NB4 (cell line): ENCODE measurements at regions not wholly inside any gene's neighbourhood (a gene's known extent, or its start where the extent isn't known, plus 50 kb on each side); places are given as distances from the start of the nearest gene placed in this dataset.
"Not testable (repeated sequence)": the region's sequence is repeated elsewhere in the genome, so short reads cannot be mapped to it uniquely, and the experiment has no call there.

Experiments used
- DNase-seq: peaks from one replicate; pipeline ENCODE4 v3.0.0; 2010; ENCODE audit warnings: low read depth
- H3K4me3 ChIP-seq: one replicate; pipeline ENCODE4 v1.5.1; 2011; ENCODE audit warnings: mild to moderate bottlenecking, low read depth, low read length, moderate library complexity
- CTCF ChIP-seq: IDR thresholded peaks from one replicate; pipeline ENCODE4 v1.5.1; 2012; ENCODE audit warnings: low read depth, low read length
- MAX ChIP-seq: IDR thresholded peaks from 2 replicates; pipeline ENCODE4 v1.6.1; 2011; ENCODE audit warnings: low read depth, low read length
- MYC ChIP-seq: IDR thresholded peaks from 2 replicates; pipeline ENCODE4 v1.6.1; 2011; ENCODE audit warnings: low read depth, low read length
- POLR2A ChIP-seq: IDR thresholded peaks from 2 replicates; pipeline ENCODE4 v1.6.1; 2011; ENCODE audit warnings: mild to moderate bottlenecking; ENCODE audit not compliant: insufficient read length; ENCODE audit errors: extremely low read depth

GRCh38 chr2:225244933-225245332 is 154.6 kb upstream of the NYAP2 start:
- H3K4me3 ChIP-seq = no peak overlapping the region
- DNase-seq = no peak
- TF ChIP-seq CTCF (no peak), MAX (no peak), POLR2A (no peak), MYC (no peak)

DNA sequence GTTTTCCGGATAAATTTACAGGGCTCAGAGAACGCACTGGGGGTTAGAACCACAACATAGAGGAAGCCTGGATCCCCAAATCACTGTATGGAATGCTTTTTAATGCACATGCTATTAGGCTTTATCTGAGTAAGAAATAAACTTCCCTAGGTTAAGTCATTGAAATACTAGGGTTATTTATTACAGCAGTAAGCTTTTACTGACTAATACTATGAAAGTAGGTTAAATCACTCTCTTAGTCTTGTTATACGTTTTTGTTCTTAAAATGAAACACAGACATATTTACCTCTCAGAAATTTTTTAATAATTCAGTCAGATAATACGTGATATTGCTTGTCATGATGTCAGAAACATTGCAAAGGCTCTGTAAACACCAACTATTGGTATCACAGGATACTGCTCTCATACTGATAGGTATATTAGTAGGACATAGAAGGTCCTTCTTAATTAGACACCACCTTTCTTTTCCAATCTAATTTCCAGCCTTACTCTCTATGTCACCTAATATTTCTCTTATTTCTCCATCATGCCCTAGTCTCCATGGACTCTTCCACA is 162.7 kb upstream of the NYAP2 start:
- H3K4me3 ChIP-seq = no peak overlapping the region
- DNase-seq = no peak
- TF ChIP-seq MAX = no peak
- TF ChIP-seq POLR2A = no peak
- TF ChIP-seq CTCF = no peak
- TF ChIP-seq MYC = no peak

DNA sequence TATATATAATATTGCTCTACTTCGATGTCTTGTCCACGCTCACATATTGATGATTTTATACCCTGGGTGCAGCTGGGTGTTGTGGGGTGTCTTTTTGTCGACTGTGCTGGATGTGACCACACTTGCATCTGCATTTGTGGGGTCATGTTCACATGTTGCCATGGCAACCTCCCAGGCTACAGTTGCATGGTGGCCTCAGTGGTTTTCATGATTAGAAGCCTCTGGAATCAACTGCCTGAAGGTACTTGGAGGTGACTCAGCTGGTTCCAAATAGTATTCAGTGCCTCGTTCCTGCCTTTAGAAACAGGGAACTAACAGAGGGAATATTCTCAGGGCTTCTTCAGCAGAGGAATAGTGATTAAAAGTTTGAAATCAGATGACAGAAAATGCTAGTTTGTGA is 166.3 kb upstream of the NYAP2 start:
- no peak for DNase-seq
- no peak overlapping the region for H3K4me3 ChIP-seq
- no peak for TF ChIP-seq MYC

DNA sequence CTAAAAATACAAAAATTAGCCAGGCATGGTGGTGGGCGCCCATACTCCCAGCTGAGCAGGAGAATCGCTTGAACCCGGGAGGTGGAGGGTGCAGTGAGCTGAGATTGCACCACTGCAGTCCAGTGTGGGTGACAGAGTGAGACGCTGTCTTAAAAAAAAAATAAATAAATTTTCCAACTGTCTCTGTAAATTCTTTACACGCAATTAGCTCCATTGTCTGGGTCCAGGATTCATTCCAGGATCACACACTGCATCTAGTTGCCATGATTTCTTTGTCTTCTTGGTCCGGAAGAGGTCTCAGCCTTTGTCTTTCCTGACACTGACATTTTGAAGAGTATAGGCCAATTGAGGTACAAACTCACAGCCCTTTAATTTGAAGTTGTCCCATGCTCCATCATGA is 167.6 kb upstream of the NYAP2 start:
- H3K4me3 ChIP-seq = no peak overlapping the region
- no peak for DNase-seq
- no peak for TF ChIP-seq POLR2A
- no peak for TF ChIP-seq MYC
- no peak for TF ChIP-seq MAX
- no peak for TF ChIP-seq CTCF

- H3K4me3 ChIP-seq, DNase-seq: not testable (repeated sequence)
Measured at GRCh38 chr2:225229346-225229745, 170.2 kb upstream of the NYAP2 start.

DNA sequence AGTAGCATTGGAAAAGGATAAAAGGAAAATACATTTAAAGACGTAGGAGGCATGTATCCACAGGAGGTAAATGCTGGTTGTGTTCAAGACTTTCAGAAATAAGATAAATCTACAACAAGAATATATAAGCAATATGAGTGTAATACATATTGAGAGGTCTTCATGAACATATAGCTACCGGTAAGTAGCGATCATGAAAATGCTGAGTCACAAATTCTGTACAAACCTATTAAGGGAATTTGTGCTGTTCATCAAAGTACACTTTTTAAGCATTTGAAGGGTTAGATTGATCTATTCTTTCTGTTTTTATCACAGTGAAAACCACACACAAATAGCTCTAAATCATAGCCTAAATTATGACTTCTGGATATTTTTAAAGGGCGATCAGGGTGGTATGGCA is 173.1 kb upstream of the NYAP2 start:
- DNase-seq = no peak
- no peak overlapping the region for H3K4me3 ChIP-seq
- TF ChIP-seq MAX (no peak), CTCF (no peak)

DNA sequence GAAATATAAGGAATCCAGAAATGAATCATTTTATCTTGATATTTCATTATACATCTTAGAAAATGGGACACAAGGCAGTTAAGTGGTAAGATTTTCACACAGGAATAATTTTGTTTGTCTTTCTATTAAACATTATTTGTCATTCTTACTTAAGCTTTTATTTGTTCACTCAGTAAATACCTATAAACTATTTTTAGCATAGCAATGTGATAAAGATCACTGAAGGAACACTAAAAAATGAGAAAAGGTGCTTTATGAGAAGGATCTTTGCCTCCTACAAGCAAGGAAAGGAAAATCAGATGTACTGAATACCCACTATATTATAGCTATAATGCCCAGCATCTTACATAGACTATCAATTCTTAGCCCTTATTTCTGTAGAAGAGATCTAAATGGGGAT is 176.2 kb upstream of the NYAP2 start:
- TF ChIP-seq CTCF (no peak), MYC (no peak), POLR2A (no peak), MAX (no peak)
- no peak overlapping the region for H3K4me3 ChIP-seq
- DNase-seq = no peak
